ENCODE measurements at regions not wholly inside any gene's neighbourhood (a gene's known extent, or its start where the extent isn't known, plus 50 kb on each side); places are given as distances from the start of the nearest gene placed in this dataset.
A peak's percentile ranks its signal among the peaks of the same experiment; 100 is the strongest.

DNA sequence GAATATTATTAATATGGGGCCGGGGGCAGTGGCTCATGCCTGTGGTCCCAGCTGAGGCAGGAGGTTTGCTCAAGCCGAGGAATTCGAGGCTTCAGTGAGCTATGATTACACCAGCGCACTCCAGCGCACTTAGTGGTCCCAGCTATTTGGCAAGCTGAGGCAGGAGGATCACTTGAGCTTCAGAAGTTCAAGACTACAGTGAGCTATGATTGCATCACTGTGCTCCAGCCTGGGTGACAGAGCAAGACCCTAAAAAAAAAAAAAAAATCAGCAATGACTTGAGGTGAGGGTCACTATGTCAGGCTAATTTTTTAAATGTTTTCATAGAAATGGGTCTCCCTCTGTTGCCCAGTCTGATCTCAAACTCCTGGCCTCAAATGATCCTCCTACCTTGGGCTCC, 243.4 kb downstream of the RBM19 start:
- Histone ChIP-seq H3K4me1 (peaks cover 16% of the 10 kb centered on the region), H3K27ac (no peak overlapping the region), H3K4me3 (no peak overlapping the region), H3K4me2 (no peak overlapping the region), H3K9me3 (0 out of 3 replicates have a peak, but pooled peaks cover 3% of the 10 kb centered on the region)
- ChIA-PET CTCF (interaction anchor here (0.5 to 0.6 kb wide), 2 partner anchors 43 to 99 kb away, joined by 3 to 6 read pairs; no protein-coding TSS in a partner anchor), POLR2A (no interaction called here)
- DNase-seq (ENCODE audit: low read depth in 1 of 2, low spot score in 1 of 2) (no peak), FAIRE-seq (no peak), ATAC-seq (no peak)
- TF ChIP-seq ZSCAN20 (CRISPR knock-in tag; IDR thresholded peaks at IDR 0.05) (no peak), CBX8 (IDR thresholded peaks at IDR 0.05) (no peak), KDM5A (IDR thresholded peaks at IDR 0.05) (no peak), GATA3 (IDR thresholded peaks at IDR 0.05; ENCODE audit: borderline replicate concordance) (no peak), JUN (IDR thresholded peaks at IDR 0.05) (no peak), EHMT2 (IDR thresholded peaks at IDR 0.05; ENCODE audit: low read depth) (no peak), SMC3 (IDR thresholded peaks at IDR 0.05) (no peak), ZFP36 (IDR thresholded peaks at IDR 0.05; ENCODE audit: borderline replicate concordance, partially characterized antibody) (no peak), HOXB5 (CRISPR knock-in tag; IDR thresholded peaks at IDR 0.05) (no peak), SREBF2 (IDR thresholded peaks at IDR 0.05) (no peak), ZC3H11A (IDR thresholded peaks at IDR 0.05) (no peak), TP53 (CRISPR knock-in tag; IDR thresholded peaks at IDR 0.05) (no peak), POLR2AphosphoS2 (conservative IDR thresholded peaks at IDR 0.05; ENCODE audit: low read length) (no peak), BHLHE40 (IDR thresholded peaks at IDR 0.05; ENCODE audit: low read depth, low read length) (no peak)
- TF ChIP-seq, protein P1, sequence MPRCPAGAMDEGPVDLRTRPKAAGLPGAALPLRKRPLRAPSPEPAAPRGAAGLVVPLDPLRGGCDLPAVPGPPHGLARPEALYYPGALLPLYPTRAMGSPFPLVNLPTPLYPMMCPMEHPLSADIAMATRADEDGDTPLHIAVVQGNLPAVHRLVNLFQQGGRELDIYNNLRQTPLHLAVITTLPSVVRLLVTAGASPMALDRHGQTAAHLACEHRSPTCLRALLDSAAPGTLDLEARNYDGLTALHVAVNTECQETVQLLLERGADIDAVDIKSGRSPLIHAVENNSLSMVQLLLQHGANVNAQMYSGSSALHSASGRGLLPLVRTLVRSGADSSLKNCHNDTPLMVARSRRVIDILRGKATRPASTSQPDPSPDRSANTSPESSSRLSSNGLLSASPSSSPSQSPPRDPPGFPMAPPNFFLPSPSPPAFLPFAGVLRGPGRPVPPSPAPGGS (IDR thresholded peaks at IDR 0.05): no peak
- TF ChIP-seq, protein P2, sequence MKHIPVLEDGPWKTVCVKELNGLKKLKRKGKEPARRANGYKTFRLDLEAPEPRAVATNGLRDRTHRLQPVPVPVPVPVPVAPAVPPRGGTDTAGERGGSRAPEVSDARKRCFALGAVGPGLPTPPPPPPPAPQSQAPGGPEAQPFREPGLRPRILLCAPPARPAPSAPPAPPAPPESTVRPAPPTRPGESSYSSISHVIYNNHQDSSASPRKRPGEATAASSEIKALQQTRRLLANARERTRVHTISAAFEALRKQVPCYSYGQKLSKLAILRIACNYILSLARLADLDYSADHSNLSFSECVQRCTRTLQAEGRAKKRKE (CRISPR knock-in tag; IDR thresholded peaks at IDR 0.05; ENCODE audit: low read depth): no peak
- TF ChIP-seq, protein P3, sequence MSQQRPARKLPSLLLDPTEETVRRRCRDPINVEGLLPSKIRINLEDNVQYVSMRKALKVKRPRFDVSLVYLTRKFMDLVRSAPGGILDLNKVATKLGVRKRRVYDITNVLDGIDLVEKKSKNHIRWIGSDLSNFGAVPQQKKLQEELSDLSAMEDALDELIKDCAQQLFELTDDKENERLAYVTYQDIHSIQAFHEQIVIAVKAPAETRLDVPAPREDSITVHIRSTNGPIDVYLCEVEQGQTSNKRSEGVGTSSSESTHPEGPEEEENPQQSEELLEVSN (IDR thresholded peaks at IDR 0.05; ENCODE audit: borderline replicate concordance, low read depth): no peak
- WGBS (ENCODE audit: missing lambda C conversion rate): 57% methylated on average over 5 of the region's 5 CpGs

DNA sequence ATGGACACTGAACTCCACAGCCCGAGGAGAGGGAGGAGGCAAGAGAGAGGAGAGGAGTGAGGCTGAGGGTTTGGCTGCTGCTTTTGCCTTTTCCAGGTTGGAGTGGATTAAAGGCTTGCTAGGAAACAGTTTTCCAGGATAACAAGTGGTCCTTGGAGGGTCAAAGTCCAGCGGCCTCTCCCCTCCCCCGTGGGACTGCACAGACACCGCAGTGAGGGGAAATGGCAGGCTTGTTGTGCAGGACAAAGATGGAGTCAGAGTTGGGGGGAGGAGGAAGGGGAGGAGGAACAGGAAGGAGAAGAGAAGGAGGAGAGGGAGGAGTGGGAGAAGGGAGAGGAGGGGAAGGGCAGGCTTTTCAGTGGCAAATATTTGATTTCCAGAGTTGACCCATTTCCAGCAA, 245.5 kb downstream of the RBM19 start:
- Histone ChIP-seq H3K4me3 (no peak overlapping the region), H3K4me2 (no peak overlapping the region), H3K9me3 (no peaks in the 10 kb centered on the region), H3K27ac (0 out of 6 replicates have a peak overlapping the region, but pooled peaks of 1 of the 2 experiments have one; percentile 2), H3K4me1 (0 out of 3 replicates have a peak, but pooled peaks cover 4% of the 10 kb centered on the region)
- ChIA-PET CTCF (no interaction called here), POLR2A (interaction anchor here (1.2 kb wide), 1 partner anchor 53 kb away, joined by 3 read pairs; no protein-coding TSS in a partner anchor)
- DNase-seq (ENCODE audit: low read depth in 1 of 2, low spot score in 1 of 2) (no peak), FAIRE-seq (no peak), ATAC-seq (no peak)
- whole genome bisulfite sequencing (ENCODE audit: missing lambda C conversion rate): 18% methylated on average over 4 of the region's 4 CpGs
- TF ChIP-seq, protein P4, sequence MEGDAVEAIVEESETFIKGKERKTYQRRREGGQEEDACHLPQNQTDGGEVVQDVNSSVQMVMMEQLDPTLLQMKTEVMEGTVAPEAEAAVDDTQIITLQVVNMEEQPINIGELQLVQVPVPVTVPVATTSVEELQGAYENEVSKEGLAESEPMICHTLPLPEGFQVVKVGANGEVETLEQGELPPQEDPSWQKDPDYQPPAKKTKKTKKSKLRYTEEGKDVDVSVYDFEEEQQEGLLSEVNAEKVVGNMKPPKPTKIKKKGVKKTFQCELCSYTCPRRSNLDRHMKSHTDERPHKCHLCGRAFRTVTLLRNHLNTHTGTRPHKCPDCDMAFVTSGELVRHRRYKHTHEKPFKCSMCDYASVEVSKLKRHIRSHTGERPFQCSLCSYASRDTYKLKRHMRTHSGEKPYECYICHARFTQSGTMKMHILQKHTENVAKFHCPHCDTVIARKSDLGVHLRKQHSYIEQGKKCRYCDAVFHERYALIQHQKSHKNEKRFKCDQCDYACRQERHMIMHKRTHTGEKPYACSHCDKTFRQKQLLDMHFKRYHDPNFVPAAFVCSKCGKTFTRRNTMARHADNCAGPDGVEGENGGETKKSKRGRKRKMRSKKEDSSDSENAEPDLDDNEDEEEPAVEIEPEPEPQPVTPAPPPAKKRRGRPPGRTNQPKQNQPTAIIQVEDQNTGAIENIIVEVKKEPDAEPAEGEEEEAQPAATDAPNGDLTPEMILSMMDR (IDR thresholded peaks at IDR 0.05): no peak
- TF ChIP-seq HDAC2 (IDR thresholded peaks at IDR 0.05): no peak
- TF ChIP-seq KDM5A (IDR thresholded peaks at IDR 0.05): no peak
- no peak for TF ChIP-seq ZFP36 (IDR thresholded peaks at IDR 0.05; ENCODE audit: borderline replicate concordance, partially characterized antibody)
- TF ChIP-seq, protein P2 (CRISPR knock-in tag; IDR thresholded peaks at IDR 0.05; ENCODE audit: low read depth): no peak
- TF ChIP-seq RARB (CRISPR knock-in tag; IDR thresholded peaks at IDR 0.05): no peak
- no peak for TF ChIP-seq BHLHE40 (IDR thresholded peaks at IDR 0.05; ENCODE audit: low read depth, low read length)
- TF ChIP-seq RNF2 (IDR thresholded peaks at IDR 0.05; ENCODE audit: borderline replicate concordance, low read depth): no peak
- no peak for TF ChIP-seq EP300 (IDR thresholded peaks at IDR 0.05)
- TF ChIP-seq KDM1A (IDR thresholded peaks at IDR 0.05; ENCODE audit: low read depth): no peak
- no peak for TF ChIP-seq RCOR1 (IDR thresholded peaks at IDR 0.05; ENCODE audit: low read depth, low read length)
- TF ChIP-seq, protein P5, sequence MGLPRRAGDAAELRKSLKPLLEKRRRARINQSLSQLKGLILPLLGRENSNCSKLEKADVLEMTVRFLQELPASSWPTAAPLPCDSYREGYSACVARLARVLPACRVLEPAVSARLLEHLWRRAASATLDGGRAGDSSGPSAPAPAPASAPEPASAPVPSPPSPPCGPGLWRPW (IDR thresholded peaks at IDR 0.05): no peak
- TF ChIP-seq CBX2 (IDR thresholded peaks at IDR 0.05; ENCODE audit: borderline replicate concordance, low read depth): no peak
- TF ChIP-seq MAZ (IDR thresholded peaks at IDR 0.05; ENCODE audit: borderline replicate concordance, low read depth, low read length): no peak
- TF ChIP-seq POLR2AphosphoS2 (conservative IDR thresholded peaks at IDR 0.05; ENCODE audit: low read length): no peak
- no peak for TF ChIP-seq ESRRA (IDR thresholded peaks at IDR 0.05; ENCODE audit: borderline replicate concordance, low read length)
- no peak for TF ChIP-seq NFE2L2 (conservative IDR thresholded peaks at IDR 0.05; ENCODE audit: low read length)
- no peak for TF ChIP-seq ZSCAN20 (CRISPR knock-in tag; IDR thresholded peaks at IDR 0.05)
- TF ChIP-seq FOXS1 (CRISPR knock-in tag; IDR thresholded peaks at IDR 0.05): no peak
- TF ChIP-seq NPAS2 (CRISPR knock-in tag; IDR thresholded peaks at IDR 0.05; ENCODE audit: borderline replicate concordance): no peak
